ENCODE measurements at regions not wholly inside any gene's neighbourhood (a gene's known extent, or its start where the extent isn't known, plus 50 kb on each side); places are given as distances from the start of the nearest gene placed in this dataset.
"Not testable (repeated sequence)": the region's sequence is repeated elsewhere in the genome, so short reads cannot be mapped to it uniquely, and the experiment has no call there.

- POLR2A ChIA-PET = no interaction called here
- CTCF ChIA-PET = no interaction called here
Observed at GRCh38 chr5:17947029-17947428, 312.8 kb downstream of the TAF11L14 start.

DNA sequence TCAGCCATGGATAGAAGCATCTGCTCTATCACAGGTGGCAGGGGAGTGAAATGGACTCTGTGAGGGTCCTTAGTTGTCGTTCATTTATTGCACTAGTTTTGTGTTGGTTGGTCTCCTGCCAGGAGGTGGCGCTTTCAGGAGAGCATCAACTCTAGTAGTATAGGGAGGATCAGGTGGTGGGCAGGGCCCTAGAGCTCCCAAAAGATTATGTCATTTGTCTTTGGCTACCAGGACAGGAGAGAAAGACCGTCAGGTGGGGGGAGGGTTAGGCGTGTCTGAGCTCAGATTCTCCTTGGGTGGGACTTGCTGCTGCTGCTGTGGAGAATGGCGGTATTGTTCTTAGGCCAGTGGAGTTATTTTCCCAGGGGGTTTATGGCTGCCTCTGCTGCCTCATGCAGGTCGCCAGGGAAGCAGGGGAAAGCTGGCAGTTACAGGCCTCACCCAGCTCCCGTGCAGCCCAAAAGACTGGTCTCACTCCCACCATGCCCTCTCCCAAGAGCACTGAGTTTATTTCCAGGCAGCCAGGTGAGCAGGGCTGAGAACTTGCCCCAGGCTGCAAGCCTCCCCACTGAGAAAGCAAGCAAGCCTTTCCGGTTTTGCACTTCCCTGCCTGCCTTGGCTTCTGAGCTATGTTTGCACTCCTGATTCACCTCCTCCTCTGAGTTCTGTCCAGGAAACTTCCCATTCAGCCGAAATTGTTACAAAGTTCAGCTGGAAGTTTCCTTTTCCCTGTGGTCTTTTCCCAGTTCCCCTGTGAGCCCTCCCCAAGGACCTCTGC is 317.3 kb downstream of the TAF11L14 start:
- CTCF ChIA-PET = no interaction called here
- POLR2A ChIA-PET = no interaction called here

DNA sequence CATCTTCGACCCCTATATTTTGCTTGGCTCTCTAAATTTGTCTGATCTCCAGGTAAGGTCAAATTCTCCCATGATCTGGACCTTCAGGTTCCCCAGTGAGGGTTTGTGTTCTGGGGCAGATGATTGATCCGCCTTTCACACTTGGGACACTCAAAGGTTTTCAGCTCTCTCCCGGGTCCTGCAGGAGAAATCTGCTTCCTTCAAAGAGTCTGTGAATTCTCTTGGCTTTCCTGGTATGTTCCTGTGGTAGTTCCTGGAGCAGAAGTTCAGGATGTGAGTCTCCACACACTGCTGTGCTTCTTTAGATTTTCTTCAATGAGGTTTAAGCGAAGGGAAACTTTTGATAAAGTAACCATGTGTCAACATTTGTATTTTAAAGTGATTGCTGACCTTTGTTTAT is 318.0 kb downstream of the TAF11L14 start:
- ChIA-PET POLR2A (no interaction called here), CTCF (no interaction called here)

GRCh38 chr5:17964067-17964466 is 329.8 kb downstream of the TAF11L14 start:
- POLR2A ChIA-PET = no interaction called here
- CTCF ChIA-PET = no interaction called here

DNA sequence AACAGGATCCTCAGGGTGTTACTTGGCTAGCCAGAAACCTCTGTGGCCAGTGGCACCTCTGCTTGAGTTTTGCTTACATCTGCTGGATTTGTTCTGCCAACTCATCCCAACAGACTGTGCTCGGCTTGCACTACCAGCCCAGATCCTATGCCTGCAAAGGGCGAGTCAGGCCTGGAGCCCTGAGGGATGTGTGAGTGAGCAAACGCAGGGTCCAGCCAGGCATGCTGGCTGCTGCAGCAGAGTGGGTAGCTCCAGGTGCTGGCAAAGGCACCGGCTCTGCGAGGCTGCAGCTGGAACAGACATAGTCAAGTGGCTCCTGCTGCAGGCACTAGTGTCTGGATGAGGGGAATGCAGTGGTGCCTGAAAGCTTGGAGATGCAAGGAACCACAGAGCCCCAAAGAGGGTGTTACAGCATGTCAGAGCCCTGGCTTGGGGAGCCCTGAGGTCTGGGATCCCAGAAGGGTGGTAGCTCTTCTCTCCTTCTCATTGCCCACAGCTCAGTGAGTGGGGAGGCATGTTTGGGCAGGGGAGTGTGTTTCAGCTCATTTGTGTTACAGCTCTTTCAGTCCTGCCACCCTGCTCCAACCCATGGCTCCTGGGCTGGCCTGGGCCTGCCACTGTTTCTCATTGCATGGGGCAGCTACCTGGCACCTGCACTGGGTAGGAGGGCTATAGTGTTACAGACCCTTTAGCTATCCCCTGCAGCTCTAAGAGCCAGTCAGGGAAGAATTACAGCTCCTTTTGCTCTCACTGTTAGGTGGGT is 332.6 kb downstream of the TAF11L14 start:
- ChIA-PET POLR2A (no interaction called here), CTCF (no interaction called here)

- POLR2A ChIA-PET = no interaction called here
- CTCF ChIA-PET = no interaction called here
Observed at GRCh38 chr5:17976404-17976803, 342.1 kb downstream of the TAF11L14 start.

DNA sequence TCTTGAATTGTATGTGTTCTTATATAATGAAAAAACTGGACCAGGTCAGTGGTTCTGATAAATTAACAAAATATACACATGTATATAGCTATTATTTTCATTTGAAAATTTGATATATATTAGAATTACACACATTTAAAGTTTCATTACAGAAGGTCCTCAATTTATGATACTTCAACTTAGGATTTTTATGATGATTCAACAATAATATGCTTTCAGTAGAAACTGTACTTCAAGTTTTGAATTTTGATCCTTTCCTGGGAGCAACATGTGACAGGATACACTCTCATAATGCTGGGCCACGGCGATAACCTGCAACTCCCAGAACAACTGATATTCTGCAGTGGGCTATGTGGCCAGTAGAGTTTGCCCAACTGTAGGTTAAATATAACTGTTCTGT is 344.7 kb downstream of the TAF11L14 start:
- ChIA-PET CTCF (no interaction called here), POLR2A (no interaction called here)

- CTCF ChIA-PET, POLR2A ChIA-PET: not testable (repeated sequence)
Observed at GRCh38 chr5:17982626-17983025, 348.4 kb downstream of the TAF11L14 start.

- POLR2A ChIA-PET = no interaction called here
- CTCF ChIA-PET = no interaction called here
Observed at GRCh38 chr5:17989036-17989435, 354.8 kb downstream of the TAF11L14 start.

DNA sequence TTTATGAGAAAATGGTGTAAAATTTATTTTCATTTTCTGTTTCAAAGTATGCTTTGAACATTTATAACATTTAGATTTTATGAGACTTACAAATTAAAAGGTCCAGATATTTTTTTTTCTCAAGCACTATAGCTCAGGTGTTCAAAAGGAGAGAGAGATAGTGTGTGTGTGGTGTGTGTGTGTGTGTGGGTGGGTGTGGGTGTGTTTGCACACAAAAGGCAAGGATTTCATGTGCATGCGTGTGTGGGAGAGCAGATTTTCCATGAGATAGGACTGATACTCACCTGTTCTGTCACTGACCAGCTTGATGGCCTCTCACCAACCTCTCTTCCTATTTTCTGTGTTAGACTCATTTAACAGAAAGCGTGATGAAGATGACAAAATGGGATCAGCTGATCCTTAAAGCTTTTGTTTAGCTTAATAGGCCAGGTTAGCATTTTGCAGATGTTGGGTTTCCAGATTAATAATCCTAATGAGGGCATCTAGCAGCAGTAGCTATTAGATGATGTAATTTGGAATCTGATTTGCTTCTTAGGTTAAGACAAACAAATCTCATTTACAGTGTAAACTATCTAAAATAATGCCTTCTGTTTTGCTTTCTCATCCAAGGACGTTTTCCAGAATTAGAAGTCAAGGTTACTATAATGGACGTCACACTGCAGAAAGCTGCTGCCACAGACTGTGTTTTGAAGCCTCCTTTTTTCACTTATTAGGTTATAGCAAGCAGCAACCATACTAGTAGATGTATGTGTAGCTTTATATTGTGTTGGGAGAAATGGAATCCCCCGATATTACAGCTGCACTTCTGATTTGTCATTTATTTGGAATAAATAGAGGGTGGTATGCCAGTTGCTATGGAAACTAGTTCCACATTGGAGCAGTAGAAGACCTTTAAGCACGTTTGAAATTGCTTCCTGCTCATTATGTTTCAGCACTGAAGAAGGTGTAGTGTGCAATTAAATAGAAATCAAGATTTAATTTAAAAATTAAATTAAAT is 355.6 kb downstream of the TAF11L14 start:
- CTCF ChIA-PET = no interaction called here

GRCh38 chr5:17991775-17992174 is 357.5 kb downstream of the TAF11L14 start:
- ChIA-PET CTCF (no interaction called here), POLR2A (no interaction called here)

More for the DNA sequence above, 355.6 kb downstream of the TAF11L14 start:
- POLR2A ChIA-PET = no interaction called here

GRCh38 chr5:17992291-17992690 is 358.0 kb downstream of the TAF11L14 start:
- CTCF ChIA-PET = no interaction called here
- POLR2A ChIA-PET = no interaction called here

- CTCF ChIA-PET = no interaction called here
- POLR2A ChIA-PET = no interaction called here
Observed at GRCh38 chr5:17995997-17996396, 361.7 kb downstream of the TAF11L14 start.

GRCh38 chr5:17999858-18000257 is 365.6 kb downstream of the TAF11L14 start:
- CTCF ChIA-PET = no interaction called here

GRCh38 chr5:18000744-18001143 is 366.5 kb downstream of the TAF11L14 start:
- ChIA-PET POLR2A (no interaction called here), CTCF (no interaction called here)

More at GRCh38 chr5:17999858-18000257, 365.6 kb downstream of the TAF11L14 start:
- POLR2A ChIA-PET = no interaction called here

- ChIA-PET POLR2A (no interaction called here), CTCF (no interaction called here)
Observed at GRCh38 chr5:18003312-18003711, 369.1 kb downstream of the TAF11L14 start.

GRCh38 chr5:18003784-18004183 is 369.5 kb downstream of the TAF11L14 start:
- ChIA-PET CTCF (no interaction called here), POLR2A (no interaction called here)

- CTCF ChIA-PET, POLR2A ChIA-PET: not testable (repeated sequence)
Observed at GRCh38 chr5:18006235-18006634, 372.0 kb downstream of the TAF11L14 start.

- ChIA-PET POLR2A (no interaction called here), CTCF (no interaction called here)
Observed at GRCh38 chr5:18008940-18009339, 374.7 kb downstream of the TAF11L14 start.

DNA sequence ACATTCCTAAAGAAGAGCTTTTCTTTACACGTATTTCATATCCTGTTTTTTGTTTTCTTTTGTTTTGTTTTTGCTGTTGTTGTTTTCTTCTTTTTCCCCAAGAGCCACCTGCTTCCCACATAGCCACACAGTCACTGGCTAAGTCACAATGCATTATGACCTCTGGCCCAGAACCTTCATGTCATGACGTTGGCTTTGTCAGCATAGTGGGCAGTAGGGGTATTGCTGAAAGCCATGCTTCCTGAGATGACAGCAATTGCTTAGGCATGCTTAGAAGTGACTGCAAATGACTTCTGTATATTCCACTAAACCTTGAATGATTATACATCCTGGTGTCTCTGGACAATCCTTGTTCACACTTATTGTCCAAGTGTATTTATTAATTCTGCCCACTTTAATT is 375.8 kb downstream of the TAF11L14 start:
- POLR2A ChIA-PET = no interaction called here

DNA sequence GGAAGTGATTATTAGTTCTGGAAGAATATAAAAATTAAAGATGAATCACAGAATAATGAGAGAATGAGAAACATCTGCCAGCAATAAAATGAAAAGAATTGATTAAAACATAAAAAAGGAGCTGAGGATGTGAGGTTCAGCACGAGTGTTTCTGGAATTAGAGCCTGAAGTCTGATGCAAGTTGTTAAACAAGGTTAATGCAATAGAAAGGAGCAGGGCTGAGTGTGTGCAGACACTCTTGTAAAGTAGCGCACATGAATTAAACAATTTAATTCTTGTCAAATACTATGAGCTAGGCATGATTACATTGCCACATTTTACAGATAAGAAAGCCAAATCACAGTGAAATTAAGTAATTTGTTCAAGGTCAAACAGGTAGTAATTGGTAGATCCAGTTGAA is 384.2 kb downstream of the TAF11L14 start:
- ChIA-PET POLR2A (no interaction called here), CTCF (no interaction called here)

More for the DNA sequence above, 375.8 kb downstream of the TAF11L14 start:
- CTCF ChIA-PET = no interaction called here

Measured in activated CD8-positive, alpha-beta memory T cell treated with anti-CD3 and anti-CD28 coated beads for 36 hours (primary cell).